ENCODE measurements at regions not wholly inside any gene's neighbourhood (a gene's known extent, or its start where the extent isn't known, plus 50 kb on each side); places are given as distances from the start of the nearest gene placed in this dataset.

- Mint-ChIP-seq H3K27ac (ENCODE audit: unreplicated experiment) (no peak overlapping the region), H3K9me3 (ENCODE audit: unreplicated experiment) (no peaks in the 10 kb centered on the region), H3K27me3 (ENCODE audit: unreplicated experiment) (peaks cover 6% of the 10 kb centered on the region), H3K4me1 (ENCODE audit: unreplicated experiment) (no peaks in the 10 kb centered on the region), H3K4me3 (ENCODE audit: unreplicated experiment) (no peak overlapping the region), H3K36me3 (ENCODE audit: low read depth, unreplicated experiment) (no peaks in the 10 kb centered on the region)
- TF ChIP-seq, protein P1, sequence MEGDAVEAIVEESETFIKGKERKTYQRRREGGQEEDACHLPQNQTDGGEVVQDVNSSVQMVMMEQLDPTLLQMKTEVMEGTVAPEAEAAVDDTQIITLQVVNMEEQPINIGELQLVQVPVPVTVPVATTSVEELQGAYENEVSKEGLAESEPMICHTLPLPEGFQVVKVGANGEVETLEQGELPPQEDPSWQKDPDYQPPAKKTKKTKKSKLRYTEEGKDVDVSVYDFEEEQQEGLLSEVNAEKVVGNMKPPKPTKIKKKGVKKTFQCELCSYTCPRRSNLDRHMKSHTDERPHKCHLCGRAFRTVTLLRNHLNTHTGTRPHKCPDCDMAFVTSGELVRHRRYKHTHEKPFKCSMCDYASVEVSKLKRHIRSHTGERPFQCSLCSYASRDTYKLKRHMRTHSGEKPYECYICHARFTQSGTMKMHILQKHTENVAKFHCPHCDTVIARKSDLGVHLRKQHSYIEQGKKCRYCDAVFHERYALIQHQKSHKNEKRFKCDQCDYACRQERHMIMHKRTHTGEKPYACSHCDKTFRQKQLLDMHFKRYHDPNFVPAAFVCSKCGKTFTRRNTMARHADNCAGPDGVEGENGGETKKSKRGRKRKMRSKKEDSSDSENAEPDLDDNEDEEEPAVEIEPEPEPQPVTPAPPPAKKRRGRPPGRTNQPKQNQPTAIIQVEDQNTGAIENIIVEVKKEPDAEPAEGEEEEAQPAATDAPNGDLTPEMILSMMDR (IDR thresholded peaks at IDR 0.05; ENCODE audit: unreplicated experiment): no peak
- no peak for DNase-seq (ENCODE audit: low spot score)
Measured at GRCh38 chr1:30354410-30354809, 369.0 kb downstream of the MATN1 start.

DNA sequence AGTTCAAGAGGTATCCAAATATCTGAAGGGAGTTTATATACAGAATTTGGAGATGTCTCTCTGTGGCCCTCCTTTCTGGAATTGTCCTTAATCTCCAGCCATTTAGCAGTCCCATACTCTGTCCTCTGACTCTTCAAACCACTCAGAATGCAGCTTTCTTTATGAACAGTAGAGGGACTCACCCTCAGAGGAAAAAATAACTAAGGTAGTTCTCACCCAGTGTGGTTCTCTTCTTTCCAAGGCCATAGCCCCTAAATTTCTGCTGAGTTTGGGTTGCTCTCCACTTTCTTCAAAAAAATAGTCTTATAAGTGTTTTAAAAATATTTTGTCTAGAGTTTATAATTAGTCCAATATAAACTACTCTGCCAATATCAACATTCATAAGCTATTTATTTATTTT is 369.7 kb downstream of the MATN1 start:
- H3K36me3 Mint-ChIP-seq (ENCODE audit: low read depth, unreplicated experiment): no peaks in the 10 kb centered on the region
- H3K27ac Mint-ChIP-seq (ENCODE audit: unreplicated experiment): no peak overlapping the region
- no peaks in the 10 kb centered on the region for H3K4me1 Mint-ChIP-seq (ENCODE audit: unreplicated experiment)
- TF ChIP-seq, protein P1 (IDR thresholded peaks at IDR 0.05; ENCODE audit: unreplicated experiment): no peak
- peaks cover 4% of the 10 kb centered on the region for H3K27me3 Mint-ChIP-seq (ENCODE audit: unreplicated experiment)
- no peak overlapping the region for H3K4me3 Mint-ChIP-seq (ENCODE audit: unreplicated experiment)
- DNase-seq (ENCODE audit: low spot score): no peak
- no peaks in the 10 kb centered on the region for H3K9me3 Mint-ChIP-seq (ENCODE audit: unreplicated experiment)

DNA sequence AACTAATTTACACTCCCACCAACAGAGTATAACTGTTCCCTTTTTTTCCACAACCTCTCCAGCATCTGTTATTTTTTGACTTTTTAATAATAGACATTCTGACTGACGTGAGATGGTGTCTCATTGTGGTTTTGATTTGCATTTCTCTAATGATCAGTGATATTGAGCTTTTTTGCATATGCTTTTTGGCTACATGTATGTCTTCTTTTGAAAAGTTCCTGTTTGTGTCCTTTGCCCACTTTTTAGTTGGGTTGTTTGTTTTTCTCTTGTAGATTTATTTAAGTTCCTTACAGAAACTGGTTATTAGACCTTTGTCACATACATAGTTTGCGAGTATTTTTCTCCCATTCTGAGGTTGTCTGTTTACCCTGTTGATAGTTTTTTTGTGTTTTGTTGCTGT is 375.2 kb downstream of the MATN1 start:
- Mint-ChIP-seq H3K4me3 (ENCODE audit: unreplicated experiment) (no peak overlapping the region), H3K36me3 (ENCODE audit: low read depth, unreplicated experiment) (no peaks in the 10 kb centered on the region), H3K27me3 (ENCODE audit: unreplicated experiment) (no peaks in the 10 kb centered on the region), H3K9me3 (ENCODE audit: unreplicated experiment) (no peaks in the 10 kb centered on the region), H3K4me1 (ENCODE audit: unreplicated experiment) (no peaks in the 10 kb centered on the region), H3K27ac (ENCODE audit: unreplicated experiment) (no peak overlapping the region)
- TF ChIP-seq, protein P1 (IDR thresholded peaks at IDR 0.05; ENCODE audit: unreplicated experiment): no peak
- no peak for DNase-seq (ENCODE audit: low spot score)

DNA sequence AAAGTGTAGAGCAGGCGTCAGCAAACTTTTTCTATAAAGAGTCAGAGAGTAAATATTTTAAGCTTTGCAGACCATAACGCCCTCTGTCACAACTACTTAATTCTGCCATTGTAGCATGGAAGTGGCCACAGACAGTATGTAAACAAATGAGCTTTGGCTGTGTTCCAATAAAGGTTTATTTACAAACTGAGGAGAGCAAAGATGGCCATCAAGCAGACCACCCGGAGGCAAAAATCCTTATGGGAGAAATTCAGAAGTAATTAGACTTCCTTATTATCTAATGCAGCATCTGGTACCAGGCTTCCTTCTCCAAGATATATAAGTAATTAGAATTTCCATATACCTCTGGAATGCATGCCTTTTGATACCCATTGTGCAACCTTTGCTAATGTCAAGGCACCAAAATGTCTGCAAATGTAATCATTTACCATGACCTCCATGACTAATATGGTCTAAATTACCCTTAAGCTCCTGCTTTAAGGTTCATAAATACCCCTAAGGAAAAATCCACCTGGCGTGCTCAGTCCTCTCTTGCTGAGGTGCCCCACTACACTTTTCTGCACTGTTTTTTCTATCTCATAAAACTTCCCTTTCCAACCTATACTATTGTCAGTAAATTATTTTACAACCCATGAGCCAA is 377.8 kb downstream of the MATN1 start:
- Mint-ChIP-seq H3K27me3 (ENCODE audit: unreplicated experiment) (no peaks in the 10 kb centered on the region), H3K9me3 (ENCODE audit: unreplicated experiment) (no peaks in the 10 kb centered on the region), H3K4me1 (ENCODE audit: unreplicated experiment) (no peaks in the 10 kb centered on the region), H3K4me3 (ENCODE audit: unreplicated experiment) (no peak overlapping the region), H3K27ac (ENCODE audit: unreplicated experiment) (no peak overlapping the region), H3K36me3 (ENCODE audit: low read depth, unreplicated experiment) (no peaks in the 10 kb centered on the region)
- no peak for DNase-seq (ENCODE audit: low spot score)
- TF ChIP-seq, protein P1 (IDR thresholded peaks at IDR 0.05; ENCODE audit: unreplicated experiment): no peak

- H3K27me3 Mint-ChIP-seq (ENCODE audit: unreplicated experiment): no peaks in the 10 kb centered on the region
- H3K36me3 Mint-ChIP-seq (ENCODE audit: low read depth, unreplicated experiment): no peaks in the 10 kb centered on the region
- no peaks in the 10 kb centered on the region for H3K4me1 Mint-ChIP-seq (ENCODE audit: unreplicated experiment)
- no peak for DNase-seq (ENCODE audit: low spot score)
- TF ChIP-seq, protein P1 (IDR thresholded peaks at IDR 0.05; ENCODE audit: unreplicated experiment): no peak
- H3K27ac Mint-ChIP-seq (ENCODE audit: unreplicated experiment): no peak overlapping the region
- no peak overlapping the region for H3K4me3 Mint-ChIP-seq (ENCODE audit: unreplicated experiment)
- no peaks in the 10 kb centered on the region for H3K9me3 Mint-ChIP-seq (ENCODE audit: unreplicated experiment)
Measured at GRCh38 chr1:30343562-30343961, 379.8 kb downstream of the MATN1 start.

Data from endothelial cell (in vitro differentiated cells).